ENCODE measurements at regions not wholly inside any gene's neighbourhood (a gene's known extent, or its start where the extent isn't known, plus 50 kb on each side); places are given as distances from the start of the nearest gene placed in this dataset.

DNA sequence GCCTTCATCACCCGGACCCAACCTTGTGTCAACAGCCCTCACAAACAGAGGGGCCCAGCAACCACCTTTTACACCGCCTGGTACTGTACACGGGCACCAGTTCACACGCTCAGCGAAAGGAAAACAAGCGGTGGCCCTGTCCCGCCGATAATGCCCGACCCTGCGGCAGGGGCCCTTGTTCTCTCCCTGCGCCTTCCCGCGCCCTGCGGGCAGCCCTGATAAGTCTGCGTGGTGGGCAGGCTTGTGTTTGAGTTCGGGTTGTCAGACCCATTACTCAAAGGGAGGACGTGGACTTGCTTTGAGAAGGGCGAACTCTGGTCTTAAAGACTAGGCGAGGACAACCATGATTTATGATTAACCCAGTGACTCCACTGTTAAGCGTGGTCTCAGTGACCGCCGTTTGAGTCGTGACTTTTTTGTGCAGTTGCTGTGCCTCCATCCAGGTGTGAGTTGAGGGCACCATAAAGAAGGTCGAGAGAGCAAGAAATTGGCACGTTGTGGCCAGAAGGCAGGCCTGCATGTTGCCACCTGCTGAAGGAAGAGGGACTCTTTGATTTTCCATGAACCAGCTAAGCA, 167.4 kb upstream of the GATA6 start:
- TF ChIP-seq EP300 (conservative IDR thresholded peaks at IDR 0.05; ENCODE audit: poor library complexity, severe bottlenecking) (no peak), RAD21 (conservative IDR thresholded peaks at IDR 0.05) (no peak)
- TF ChIP-seq, protein P1, sequence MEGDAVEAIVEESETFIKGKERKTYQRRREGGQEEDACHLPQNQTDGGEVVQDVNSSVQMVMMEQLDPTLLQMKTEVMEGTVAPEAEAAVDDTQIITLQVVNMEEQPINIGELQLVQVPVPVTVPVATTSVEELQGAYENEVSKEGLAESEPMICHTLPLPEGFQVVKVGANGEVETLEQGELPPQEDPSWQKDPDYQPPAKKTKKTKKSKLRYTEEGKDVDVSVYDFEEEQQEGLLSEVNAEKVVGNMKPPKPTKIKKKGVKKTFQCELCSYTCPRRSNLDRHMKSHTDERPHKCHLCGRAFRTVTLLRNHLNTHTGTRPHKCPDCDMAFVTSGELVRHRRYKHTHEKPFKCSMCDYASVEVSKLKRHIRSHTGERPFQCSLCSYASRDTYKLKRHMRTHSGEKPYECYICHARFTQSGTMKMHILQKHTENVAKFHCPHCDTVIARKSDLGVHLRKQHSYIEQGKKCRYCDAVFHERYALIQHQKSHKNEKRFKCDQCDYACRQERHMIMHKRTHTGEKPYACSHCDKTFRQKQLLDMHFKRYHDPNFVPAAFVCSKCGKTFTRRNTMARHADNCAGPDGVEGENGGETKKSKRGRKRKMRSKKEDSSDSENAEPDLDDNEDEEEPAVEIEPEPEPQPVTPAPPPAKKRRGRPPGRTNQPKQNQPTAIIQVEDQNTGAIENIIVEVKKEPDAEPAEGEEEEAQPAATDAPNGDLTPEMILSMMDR (IDR thresholded peaks at IDR 0.05; ENCODE audit: poor library complexity, severe bottlenecking), result no peak
